GM12801 (cell line): ENCODE measurements at regions not wholly inside any gene's neighbourhood (a gene's known extent, or its start where the extent isn't known, plus 50 kb on each side); places are given as distances from the start of the nearest gene placed in this dataset.

Experiments
- CTCF ChIP-seq: IDR thresholded peaks from one replicate; pipeline ENCODE4 v1.5.1; 2011; ENCODE audit warnings: control low read depth; ENCODE audit not compliant: insufficient read length; ENCODE audit errors: extremely low read depth

- TF ChIP-seq CTCF = no peak
Measured at GRCh38 chr20:11020712-11021111, 346.9 kb upstream of the JAG1 start.

- TF ChIP-seq CTCF = no peak
Measured at GRCh38 chr20:11027224-11027623, 353.4 kb upstream of the JAG1 start.

GRCh38 chr20:11030351-11030750 lies 356.6 kb upstream of the JAG1 start:
- TF ChIP-seq CTCF = no peak

GRCh38 chr20:11031300-11031699 lies 357.5 kb upstream of the JAG1 start:
- TF ChIP-seq CTCF = no peak

- TF ChIP-seq CTCF = no peak
Measured at GRCh38 chr20:11032611-11033010, 358.8 kb upstream of the JAG1 start.

GRCh38 chr20:11034025-11034424 lies 360.2 kb upstream of the JAG1 start:
- no peak for TF ChIP-seq CTCF

GRCh38 chr20:11035211-11035610 lies 361.4 kb upstream of the JAG1 start:
- no peak for TF ChIP-seq CTCF

- TF ChIP-seq CTCF = no peak
Measured at GRCh38 chr20:11041396-11041795, 367.6 kb upstream of the JAG1 start.
